ENCODE measurements at regions not wholly inside any gene's neighbourhood (a gene's known extent, or its start where the extent isn't known, plus 50 kb on each side); places are given as distances from the start of the nearest gene placed in this dataset.

- no peak overlapping the region for H3K27ac Mint-ChIP-seq
- no peaks in the 10 kb centered on the region for H3K27me3 Mint-ChIP-seq
- H3K4me1 Mint-ChIP-seq (ENCODE audit: low read depth), result peaks cover 2% of the 10 kb centered on the region
- peaks cover 13% of the 10 kb centered on the region for H3K36me3 Mint-ChIP-seq (ENCODE audit: insufficient read depth)
- H3K4me3 Mint-ChIP-seq (ENCODE audit: low read depth), result no peak overlapping the region
- TF ChIP-seq, protein P1, sequence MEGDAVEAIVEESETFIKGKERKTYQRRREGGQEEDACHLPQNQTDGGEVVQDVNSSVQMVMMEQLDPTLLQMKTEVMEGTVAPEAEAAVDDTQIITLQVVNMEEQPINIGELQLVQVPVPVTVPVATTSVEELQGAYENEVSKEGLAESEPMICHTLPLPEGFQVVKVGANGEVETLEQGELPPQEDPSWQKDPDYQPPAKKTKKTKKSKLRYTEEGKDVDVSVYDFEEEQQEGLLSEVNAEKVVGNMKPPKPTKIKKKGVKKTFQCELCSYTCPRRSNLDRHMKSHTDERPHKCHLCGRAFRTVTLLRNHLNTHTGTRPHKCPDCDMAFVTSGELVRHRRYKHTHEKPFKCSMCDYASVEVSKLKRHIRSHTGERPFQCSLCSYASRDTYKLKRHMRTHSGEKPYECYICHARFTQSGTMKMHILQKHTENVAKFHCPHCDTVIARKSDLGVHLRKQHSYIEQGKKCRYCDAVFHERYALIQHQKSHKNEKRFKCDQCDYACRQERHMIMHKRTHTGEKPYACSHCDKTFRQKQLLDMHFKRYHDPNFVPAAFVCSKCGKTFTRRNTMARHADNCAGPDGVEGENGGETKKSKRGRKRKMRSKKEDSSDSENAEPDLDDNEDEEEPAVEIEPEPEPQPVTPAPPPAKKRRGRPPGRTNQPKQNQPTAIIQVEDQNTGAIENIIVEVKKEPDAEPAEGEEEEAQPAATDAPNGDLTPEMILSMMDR (IDR thresholded peaks at IDR 0.05; ENCODE audit: unreplicated experiment), result no peak
- H3K9me3 Mint-ChIP-seq (ENCODE audit: low read depth), result no peaks in the 10 kb centered on the region
- DNase-seq (ENCODE audit: low spot score, unreplicated experiment), result no peak
These were observed 55.0 kb downstream of the RGS12 start for GRCh38 chr4:3347871-3348270.

GRCh38 chr4:3348621-3349020 is 55.8 kb downstream of the RGS12 start:
- Mint-ChIP-seq H3K27ac (peak overlapping the region; percentile 5), H3K27me3 (no peaks in the 10 kb centered on the region), H3K9me3 (ENCODE audit: low read depth) (no peaks in the 10 kb centered on the region), H3K4me1 (ENCODE audit: low read depth) (no peaks in the 10 kb centered on the region), H3K36me3 (ENCODE audit: insufficient read depth) (peaks cover 15% of the 10 kb centered on the region), H3K4me3 (ENCODE audit: low read depth) (no peak overlapping the region)
- DNase-seq (ENCODE audit: low spot score, unreplicated experiment), result no peak
- TF ChIP-seq, protein P1 (IDR thresholded peaks at IDR 0.05; ENCODE audit: unreplicated experiment), result no peak

- TF ChIP-seq, protein P1 (IDR thresholded peaks at IDR 0.05; ENCODE audit: unreplicated experiment), result no peak
- no peak overlapping the region for H3K27ac Mint-ChIP-seq
These were observed 56.3 kb downstream of the RGS12 start for GRCh38 chr4:3349116-3349515.

GRCh38 chr4:3351997-3352396 is 59.2 kb downstream of the RGS12 start:
- H3K4me1 Mint-ChIP-seq (ENCODE audit: low read depth), result peaks cover 6% of the 10 kb centered on the region
- TF ChIP-seq, protein P1 (IDR thresholded peaks at IDR 0.05; ENCODE audit: unreplicated experiment), result no peak
- H3K27ac Mint-ChIP-seq, result no peak overlapping the region
- no peaks in the 10 kb centered on the region for H3K27me3 Mint-ChIP-seq
- H3K4me3 Mint-ChIP-seq (ENCODE audit: low read depth), result no peak overlapping the region
- peaks cover 2% of the 10 kb centered on the region for H3K9me3 Mint-ChIP-seq (ENCODE audit: low read depth)
- DNase-seq (ENCODE audit: low spot score, unreplicated experiment), result no peak
- H3K36me3 Mint-ChIP-seq (ENCODE audit: insufficient read depth), result peaks cover 20% of the 10 kb centered on the region

More at GRCh38 chr4:3349116-3349515, 56.3 kb downstream of the RGS12 start:
- Mint-ChIP-seq H3K36me3 (ENCODE audit: insufficient read depth) (peaks cover 13% of the 10 kb centered on the region), H3K4me1 (ENCODE audit: low read depth) (peaks cover under 1% of the 10 kb centered on the region), H3K27me3 (no peaks in the 10 kb centered on the region), H3K9me3 (ENCODE audit: low read depth) (no peaks in the 10 kb centered on the region), H3K4me3 (ENCODE audit: low read depth) (no peak overlapping the region)
- DNase-seq (ENCODE audit: low spot score, unreplicated experiment), result no peak

GRCh38 chr4:3352505-3352904 is 59.7 kb downstream of the RGS12 start:
- Mint-ChIP-seq H3K9me3 (ENCODE audit: low read depth) (peaks cover 7% of the 10 kb centered on the region), H3K4me3 (ENCODE audit: low read depth) (no peak overlapping the region), H3K36me3 (ENCODE audit: insufficient read depth) (peaks cover 25% of the 10 kb centered on the region), H3K4me1 (ENCODE audit: low read depth) (peaks cover 6% of the 10 kb centered on the region), H3K27ac (no peak overlapping the region), H3K27me3 (no peaks in the 10 kb centered on the region)
- TF ChIP-seq, protein P1 (IDR thresholded peaks at IDR 0.05; ENCODE audit: unreplicated experiment), result no peak
- DNase-seq (ENCODE audit: low spot score, unreplicated experiment), result no peak
